MV-4-11 (cell line): ENCODE measurements at regions not wholly inside any gene's neighbourhood (a gene's known extent, or its start where the extent isn't known, plus 50 kb on each side); places are given as distances from the start of the nearest gene placed in this dataset.

Experiments used
- DNase-seq: peaks from one replicate; lab custom pipeline; 2025; lab: John Stamatoyannopoulos, UW

GRCh38 chr15:37165395-37165794 lies 65.0 kb upstream of the MEIS2 start:
- DNase-seq = no peak

DNA sequence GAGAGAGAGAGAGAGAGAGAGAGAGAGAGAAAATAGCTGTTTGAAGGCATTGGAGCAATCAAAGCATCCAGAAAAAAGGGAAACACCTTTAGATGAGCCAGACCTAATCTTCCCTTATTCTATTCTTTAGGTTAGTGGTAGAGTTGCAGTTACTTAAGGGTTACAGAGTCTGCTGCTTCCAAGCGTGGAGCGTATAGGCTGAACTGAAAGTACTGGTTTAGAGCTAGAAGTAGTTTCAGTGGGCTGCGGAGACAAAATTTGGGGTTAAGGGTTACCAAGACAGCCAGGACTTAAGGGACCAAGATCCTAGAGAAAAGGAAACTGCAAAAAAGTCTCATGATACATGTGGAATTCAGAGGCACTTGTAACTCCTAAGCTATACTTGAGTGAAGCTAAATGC lies 66.1 kb upstream of the MEIS2 start:
- DNase-seq = no peak

GRCh38 chr15:37181339-37181738 lies 81.0 kb upstream of the MEIS2 start:
- DNase-seq = no peak

DNA sequence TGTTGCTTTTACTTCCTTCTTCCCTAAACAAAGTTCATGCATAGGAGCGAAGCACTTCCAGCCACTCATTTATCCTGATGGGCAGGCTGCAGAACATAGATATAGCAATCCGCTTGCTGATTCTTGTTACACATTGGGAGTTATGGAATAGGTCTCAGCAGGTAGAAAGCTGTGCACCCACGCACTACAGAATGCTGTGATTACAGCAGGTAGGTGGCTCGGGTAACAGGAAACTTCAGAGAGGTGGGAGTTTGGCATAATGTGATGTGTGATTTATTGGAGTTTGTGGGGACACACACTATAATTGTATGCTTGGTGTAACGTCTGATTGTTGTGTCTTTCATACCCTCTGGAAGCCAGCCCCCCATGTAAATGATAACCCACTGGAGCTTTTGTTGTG lies 99.2 kb upstream of the MEIS2 start:
- no peak for DNase-seq

GRCh38 chr15:37203050-37203449 lies 102.7 kb upstream of the MEIS2 start:
- no peak for DNase-seq

DNA sequence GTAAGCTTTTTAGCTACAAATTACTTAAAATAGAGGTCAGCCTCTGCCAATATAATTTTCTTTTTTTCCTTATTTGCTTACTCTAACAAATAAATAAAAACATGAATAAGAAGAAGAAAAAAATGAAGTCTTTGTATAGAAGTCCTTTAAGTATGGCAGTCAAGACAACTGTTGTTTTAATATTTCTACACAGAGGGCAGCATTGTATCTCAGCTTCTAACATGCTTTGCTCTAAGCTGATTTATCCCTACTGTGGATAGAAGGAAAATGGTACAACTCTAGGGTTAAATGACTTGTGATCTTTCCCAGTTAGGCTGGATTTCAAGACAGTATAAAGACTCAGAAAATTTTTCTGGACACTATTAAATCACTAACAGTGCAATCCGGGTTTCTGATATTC lies 104.3 kb upstream of the MEIS2 start:
- no peak for DNase-seq

DNA sequence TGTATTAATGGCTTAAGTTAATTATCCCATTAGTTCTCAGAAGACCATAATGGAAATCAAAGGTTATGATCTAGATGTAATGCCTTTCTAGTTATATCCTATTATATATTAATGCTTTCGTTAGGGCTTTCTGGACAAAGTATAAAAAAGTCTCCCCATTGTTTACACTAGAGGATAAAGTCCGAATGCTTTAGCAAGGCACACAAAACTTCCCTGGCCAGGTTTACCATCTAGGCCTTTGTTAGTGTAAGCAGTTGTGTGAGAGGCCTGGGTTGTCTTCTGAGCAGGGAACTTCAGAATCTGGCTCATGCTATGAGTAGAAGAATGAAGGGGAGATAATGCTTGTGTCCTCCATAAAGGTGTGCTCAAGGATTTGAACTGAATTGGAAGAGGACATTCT lies 106.3 kb upstream of the MEIS2 start:
- no peak for DNase-seq

- DNase-seq = no peak
Observed at GRCh38 chr15:37208146-37209040, 108.0 kb upstream of the MEIS2 start.

- DNase-seq = no peak
Observed at GRCh38 chr15:37209041-37209363, 108.7 kb upstream of the MEIS2 start.

- DNase-seq = no peak
Observed at GRCh38 chr15:37217567-37217966, 117.2 kb upstream of the MEIS2 start.

- no peak for DNase-seq
Observed at GRCh38 chr15:37218351-37218916, 118.1 kb upstream of the MEIS2 start.

DNA sequence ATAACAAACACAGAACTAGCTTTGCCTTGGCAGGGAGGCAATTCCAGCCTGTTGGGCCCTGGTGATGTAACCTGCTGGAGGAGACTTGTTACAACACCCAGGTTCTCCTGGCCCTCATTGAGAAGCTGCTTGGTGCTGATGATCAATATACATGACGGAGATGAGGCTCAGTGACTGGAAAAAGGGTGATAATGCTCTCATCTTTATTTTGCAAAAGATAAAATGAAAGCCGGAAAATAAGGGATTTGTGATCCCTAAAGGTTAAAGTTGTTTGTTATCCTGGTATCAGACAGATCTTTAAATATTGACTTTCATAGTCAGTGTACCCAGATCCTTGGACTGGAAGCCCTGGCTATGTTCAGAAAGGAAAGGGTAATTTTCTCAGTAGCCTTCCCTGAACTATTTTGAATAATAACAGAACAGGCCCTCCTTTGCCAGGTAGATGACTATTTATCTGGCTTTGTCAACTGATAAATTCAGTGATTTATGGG lies 118.9 kb upstream of the MEIS2 start:
- DNase-seq = no peak

- DNase-seq = no peak
Observed at GRCh38 chr15:37220949-37221670, 120.8 kb upstream of the MEIS2 start.

- DNase-seq = no peak
Observed at GRCh38 chr15:37221671-37222145, 121.4 kb upstream of the MEIS2 start.

GRCh38 chr15:37223089-37223488 lies 122.7 kb upstream of the MEIS2 start:
- DNase-seq = no peak

- no peak for DNase-seq
Observed at GRCh38 chr15:37229855-37230619, 129.7 kb upstream of the MEIS2 start.

DNA sequence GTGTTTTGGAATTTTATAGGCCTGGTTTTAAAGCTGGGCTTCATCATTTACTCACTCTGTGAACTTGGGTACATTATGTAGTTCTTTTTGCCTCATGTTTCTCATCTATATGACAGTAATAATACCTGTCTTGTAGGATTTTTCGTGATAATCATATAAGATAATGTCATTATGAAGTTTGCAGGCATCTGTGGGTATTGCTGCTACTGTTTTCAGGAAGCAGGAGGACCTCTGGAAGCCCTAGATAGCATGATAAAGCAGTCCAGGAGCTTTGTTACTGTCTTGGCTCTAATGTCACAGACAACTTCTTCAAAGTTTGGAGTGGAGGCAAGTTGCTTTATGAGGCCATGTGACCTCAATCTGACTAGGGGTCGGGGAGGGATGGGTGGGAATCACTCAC lies 145.0 kb upstream of the MEIS2 start:
- no peak for DNase-seq

DNA sequence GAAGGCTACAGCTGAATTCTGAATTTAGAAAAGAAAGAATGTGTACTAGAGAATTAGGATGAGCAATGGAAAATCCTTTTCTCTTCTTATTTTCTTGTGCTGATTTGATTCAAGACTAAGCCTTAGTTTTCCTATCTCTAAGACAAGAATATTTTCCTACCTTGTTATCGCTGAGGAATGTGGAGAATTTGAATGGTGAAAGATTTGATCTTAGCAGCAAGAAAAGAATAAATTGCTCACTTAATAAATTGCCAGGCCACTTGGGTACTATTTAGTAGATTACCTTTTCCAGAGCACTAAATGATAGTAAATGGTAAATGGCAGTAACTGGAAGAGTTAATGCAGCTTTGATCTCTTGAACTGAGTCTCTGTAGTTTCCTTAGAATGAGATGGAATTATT lies 145.7 kb upstream of the MEIS2 start:
- no peak for DNase-seq

- DNase-seq = no peak
Observed at GRCh38 chr15:37246856-37247255, 146.5 kb upstream of the MEIS2 start.

GRCh38 chr15:37249249-37249648 lies 148.9 kb upstream of the MEIS2 start:
- no peak for DNase-seq

- DNase-seq = no peak
Observed at GRCh38 chr15:37252530-37252929, 152.2 kb upstream of the MEIS2 start.

GRCh38 chr15:37253877-37254276 lies 153.5 kb upstream of the MEIS2 start:
- DNase-seq = no peak
